Lung (tissue), 11 donors: ENCODE measurements at regions not wholly inside any gene's neighbourhood (a gene's known extent, or its start where the extent isn't known, plus 50 kb on each side); places are given as distances from the start of the nearest gene placed in this dataset.
A peak's percentile ranks its signal among the peaks of the same experiment; 100 is the strongest.

Experiments used
- ATAC-seq: fragments of 200-7000 bp; cut with Tn5 transposase; one replicate; pipeline ENCODE4 v1.9.1; 2020; ENCODE audit warnings: moderate number of reproducible peaks; ENCODE audit not compliant: insufficient read depth, low FRiP score
- DNase-seq, 3 donors: peaks; one replicate each; pipeline ENCODE4 v3.0.0-alpha.2; 2013 to 2017
- H3K27ac ChIP-seq, 2 donors: one replicate each; pipeline ENCODE4 v1.5.1; 2013; ENCODE audit warnings: mild to moderate bottlenecking in 2 of 2, moderate library complexity in 2 of 2, control low read depth in 1 of 2, inconsistent platforms in 1 of 2, low read depth in 1 of 2, low read length in 1 of 2
- H3K27me3 ChIP-seq, 3 donors: one replicate each; pipeline ENCODE4 v1.5.1; 2013; ENCODE audit warnings: low read length in 2 of 3; ENCODE audit not compliant: control insufficient read depth in 3 of 3, insufficient read depth in 3 of 3
- H3K36me3 ChIP-seq, 4 donors: one replicate each; pipeline ENCODE4 v1.5.1; 2013; ENCODE audit warnings: low read length in 4 of 4, mild to moderate bottlenecking in 1 of 4, moderate library complexity in 1 of 4; ENCODE audit not compliant: control insufficient read depth in 4 of 4, insufficient read depth in 4 of 4
- H3K4me1 ChIP-seq, 5 donors: one replicate each; pipeline ENCODE4 v1.5.1; 2013; ENCODE audit warnings: low read length in 5 of 5, mild to moderate bottlenecking in 2 of 5, moderate library complexity in 1 of 5; ENCODE audit not compliant: control insufficient read depth in 5 of 5, insufficient read depth in 5 of 5
- H3K4me3 ChIP-seq: one replicate; pipeline ENCODE4 v1.5.1; 2013; ENCODE audit warnings: mild to moderate bottlenecking, control low read depth, moderate library complexity
- H3K9ac ChIP-seq, 2 donors: one replicate each; pipeline ENCODE4 v1.5.1; 2013; ENCODE audit warnings: low read length in 2 of 2, control low read depth in 1 of 2; ENCODE audit not compliant: insufficient read depth in 1 of 2
- H3K9me3 ChIP-seq, 4 donors: one replicate each; pipeline ENCODE4 v1.5.1; 2013; ENCODE audit warnings: low read length in 3 of 4, mild to moderate bottlenecking in 1 of 4, moderate library complexity in 1 of 4; ENCODE audit not compliant: control insufficient read depth in 4 of 4, insufficient read depth in 3 of 4
- CTCF ChIP-seq: IDR thresholded peaks from 2 replicates; pipeline ENCODE4 v1.5.1; 2012; ENCODE audit warnings: mild to moderate bottlenecking; ENCODE audit errors: control extremely low read depth, extremely low read depth
- WGBS, 2 donors: extraction: QIAGEN DNeasy Blood & Tissue Kit; methylation state at CpG; one replicate each; pipeline ENCODE4 v1.1.7; 2013; 5-methylcytosine and 5-hydroxymethylcytosine counted together
- donor health status: control.
- donor health status: control.
- donor health status: Bipolar disorder and iron deficiency.
- donor health status: healthy.
- donor health status: DM: yes; HTN: yes; CAD: no.

- no peak for TF ChIP-seq CTCF
- DNase-seq (peak in 2 of 3 donors; percentile 3 to 9), ATAC-seq (no peak)
- Histone ChIP-seq H3K9ac (no peak overlapping the region), H3K27ac (no peak overlapping the region), H3K36me3 (no peaks in the 10 kb centered on the region), H3K4me1 (peaks cover 0 to 5% (median 3%) of the 10 kb centered on the region in 5 donors), H3K27me3 (no peaks in the 10 kb centered on the region), H3K4me3 (no peak overlapping the region), H3K9me3 (peaks cover 0 to 14% (median 5%) of the 10 kb centered on the region in 4 donors)
- 76 to 86% methylated on average over 2 of the region's 2 CpGs for WGBS, 2 donors
Measured at GRCh38 chr4:164536814-164537213, 217.1 kb upstream of the SMIM31 start.

GRCh38 chr4:164538097-164538496, 215.8 kb upstream of the SMIM31 start:
- DNase-seq (no peak), ATAC-seq (no peak)
- Histone ChIP-seq H3K27me3 (no peaks in the 10 kb centered on the region), H3K27ac (no peak overlapping the region), H3K4me3 (no peak overlapping the region), H3K9ac (no peak overlapping the region), H3K36me3 (no peaks in the 10 kb centered on the region), H3K9me3 (peaks cover 0 to 14% (median 6%) of the 10 kb centered on the region in 4 donors), H3K4me1 (peaks cover 0 to 5% (median 3%) of the 10 kb centered on the region in 5 donors)
- no peak for TF ChIP-seq CTCF
- 84 to 91% methylated on average over 4 of the region's 4 CpGs for WGBS, 2 donors

- 89 to 94% methylated on average over 2 of the region's 2 CpGs for WGBS, 2 donors
- Histone ChIP-seq H3K4me3 (no peak overlapping the region), H3K4me1 (peaks cover 0 to 5% (median 3%) of the 10 kb centered on the region in 5 donors), H3K36me3 (no peaks in the 10 kb centered on the region), H3K9me3 (peaks cover 0 to 14% (median 6%) of the 10 kb centered on the region in 4 donors), H3K27ac (no peak overlapping the region), H3K9ac (no peak overlapping the region), H3K27me3 (no peaks in the 10 kb centered on the region)
- DNase-seq (no peak), ATAC-seq (no peak)
- TF ChIP-seq CTCF, result no peak
Measured at GRCh38 chr4:164540987-164541386, 212.9 kb upstream of the SMIM31 start.

- no peak for DNase-seq
- Histone ChIP-seq H3K27ac (no peak overlapping the region), H3K9ac (no peak overlapping the region), H3K9me3 (peaks cover 0 to 14% (median 6%) of the 10 kb centered on the region in 4 donors), H3K4me1 (peaks cover 0 to 5% (median 3%) of the 10 kb centered on the region in 5 donors), H3K27me3 (no peaks in the 10 kb centered on the region), H3K36me3 (no peaks in the 10 kb centered on the region), H3K4me3 (no peak overlapping the region)
- ATAC-seq, result no peak
- WGBS, 2 donors, result 43 to 60% methylated on average over 1 of the region's 1 CpG
- no peak for TF ChIP-seq CTCF
Measured at GRCh38 chr4:164542431-164542830, 211.5 kb upstream of the SMIM31 start.
